HG02943 (cell line): ENCODE measurements at regions not wholly inside any gene's neighbourhood (a gene's known extent, or its start where the extent isn't known, plus 50 kb on each side); places are given as distances from the start of the nearest gene placed in this dataset.
"Not testable (repeated sequence)": the region's sequence is repeated elsewhere in the genome, so short reads cannot be mapped to it uniquely, and the experiment has no call there.

Source experiments
- ATAC-seq: cut with Tn5 transposase; IDR thresholded peaks from one replicate; pipeline ENCODE4 v1.9.1; 2021; ENCODE audit warnings: mild to moderate bottlenecking, low read depth, moderate library complexity; ENCODE audit not compliant: unreplicated experiment

- not testable (repeated sequence) for ATAC-seq
These were observed 93.7 kb downstream of the LSM3 start for GRCh38 chr3:14272041-14272958.

- ATAC-seq, result not testable (repeated sequence)
These were observed 94.4 kb downstream of the LSM3 start for GRCh38 chr3:14272959-14273560.

GRCh38 chr3:14273901-14274611 lies 95.4 kb downstream of the LSM3 start:
- ATAC-seq, result no peak

- ATAC-seq, result no peak
These were observed 96.0 kb downstream of the LSM3 start for GRCh38 chr3:14274612-14274936.

GRCh38 chr3:14274999-14275961 lies 96.7 kb downstream of the LSM3 start:
- ATAC-seq, result no peak

DNA sequence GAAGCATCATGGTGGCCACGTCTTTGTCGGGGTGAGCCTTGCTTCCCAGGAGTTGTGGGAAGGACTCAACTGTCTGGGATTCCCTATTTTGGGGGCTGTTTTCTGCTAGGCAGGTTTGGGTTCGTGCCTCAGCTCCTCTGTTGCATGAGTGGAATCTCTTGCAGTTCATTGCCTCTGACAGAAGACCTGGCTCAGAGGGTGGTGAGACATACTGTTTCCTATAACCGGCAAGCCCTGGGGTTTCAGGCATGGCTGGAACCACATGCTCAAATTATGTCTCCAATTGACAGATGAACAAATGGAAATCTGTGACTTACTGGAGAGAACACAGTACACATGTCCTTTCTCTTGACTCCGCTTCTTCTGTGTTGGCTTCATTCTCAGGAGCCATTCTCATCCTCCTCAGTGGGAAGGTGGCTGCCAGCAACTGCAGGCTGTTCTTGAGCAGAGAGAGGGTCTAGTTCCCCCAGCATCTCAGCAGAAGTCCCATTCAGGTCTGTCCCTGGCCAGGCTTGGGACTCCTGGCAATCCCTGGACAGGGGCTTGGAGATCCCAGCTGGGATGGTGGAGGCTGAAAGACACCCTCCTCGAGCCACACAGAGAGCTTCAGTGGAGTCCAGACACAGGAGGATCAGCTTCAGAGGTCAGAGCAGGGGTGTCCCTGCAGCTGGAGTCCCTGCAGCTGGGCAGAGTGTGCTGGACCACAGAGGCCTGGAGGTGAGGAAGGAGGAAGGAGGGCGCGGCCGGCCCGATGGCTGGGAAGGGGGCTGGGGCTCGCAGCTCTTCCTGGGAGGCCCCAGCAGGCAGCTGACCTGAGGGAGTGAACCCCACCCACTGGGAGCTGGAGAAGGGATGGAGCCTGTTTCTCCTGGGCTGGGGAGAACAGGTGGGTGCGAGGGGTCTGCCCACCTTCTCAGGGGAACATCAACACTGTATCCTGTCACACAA lies 97.6 kb downstream of the LSM3 start:
- no peak for ATAC-seq

- no peak for ATAC-seq
These were observed 98.9 kb downstream of the LSM3 start for GRCh38 chr3:14277557-14277956.

DNA sequence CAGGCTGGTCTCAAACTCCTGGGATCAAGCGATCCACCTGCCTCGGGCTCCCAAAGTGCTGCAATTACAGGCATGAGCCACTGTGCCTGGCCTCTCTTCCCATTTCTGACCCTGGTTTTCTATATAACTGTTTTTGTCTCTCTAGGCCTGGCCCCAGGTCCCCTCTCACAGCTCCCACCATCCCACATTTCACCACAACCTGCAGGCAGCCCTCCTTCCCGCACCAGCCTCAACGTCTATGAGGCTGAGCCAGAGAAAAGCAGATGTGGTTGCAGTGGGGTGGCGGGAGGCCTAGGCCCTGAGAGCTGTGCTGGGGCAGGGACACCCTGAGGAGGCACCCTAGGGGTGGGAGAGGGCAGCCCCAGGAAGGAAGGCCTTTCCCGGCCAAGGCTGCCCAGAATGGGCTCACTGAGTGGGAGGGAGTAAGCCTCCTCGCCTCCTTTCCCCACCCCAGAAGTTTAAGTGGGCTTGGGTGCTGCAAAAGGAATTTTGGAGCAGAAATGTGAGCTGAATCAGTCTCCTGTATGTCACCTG lies 99.7 kb downstream of the LSM3 start:
- ATAC-seq, result no peak

GRCh38 chr3:14278799-14279625 lies 100.4 kb downstream of the LSM3 start:
- ATAC-seq, result no peak

GRCh38 chr3:14279626-14280061 lies 101.0 kb downstream of the LSM3 start:
- no peak for ATAC-seq

GRCh38 chr3:14280326-14280725 lies 101.7 kb downstream of the LSM3 start:
- no peak for ATAC-seq

DNA sequence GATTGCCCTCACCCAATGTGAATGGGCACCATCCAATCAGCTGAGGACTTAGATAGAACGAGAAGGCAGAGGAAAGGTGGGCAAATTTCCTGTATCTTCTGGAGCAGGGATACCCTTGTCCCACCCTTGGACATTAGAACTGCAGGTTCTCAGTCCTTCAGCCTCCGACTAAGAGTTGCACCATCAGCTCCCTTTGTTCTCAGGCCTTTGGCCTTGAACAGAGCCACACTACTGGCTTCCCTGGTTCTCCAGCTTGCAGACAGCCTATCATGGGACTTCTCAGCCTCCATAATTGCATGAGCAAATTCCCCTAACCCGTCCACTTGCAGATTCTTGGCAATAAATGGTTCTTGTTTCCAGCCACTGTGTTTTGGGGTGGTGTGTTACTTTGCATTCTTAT lies 102.4 kb downstream of the LSM3 start:
- no peak for ATAC-seq

DNA sequence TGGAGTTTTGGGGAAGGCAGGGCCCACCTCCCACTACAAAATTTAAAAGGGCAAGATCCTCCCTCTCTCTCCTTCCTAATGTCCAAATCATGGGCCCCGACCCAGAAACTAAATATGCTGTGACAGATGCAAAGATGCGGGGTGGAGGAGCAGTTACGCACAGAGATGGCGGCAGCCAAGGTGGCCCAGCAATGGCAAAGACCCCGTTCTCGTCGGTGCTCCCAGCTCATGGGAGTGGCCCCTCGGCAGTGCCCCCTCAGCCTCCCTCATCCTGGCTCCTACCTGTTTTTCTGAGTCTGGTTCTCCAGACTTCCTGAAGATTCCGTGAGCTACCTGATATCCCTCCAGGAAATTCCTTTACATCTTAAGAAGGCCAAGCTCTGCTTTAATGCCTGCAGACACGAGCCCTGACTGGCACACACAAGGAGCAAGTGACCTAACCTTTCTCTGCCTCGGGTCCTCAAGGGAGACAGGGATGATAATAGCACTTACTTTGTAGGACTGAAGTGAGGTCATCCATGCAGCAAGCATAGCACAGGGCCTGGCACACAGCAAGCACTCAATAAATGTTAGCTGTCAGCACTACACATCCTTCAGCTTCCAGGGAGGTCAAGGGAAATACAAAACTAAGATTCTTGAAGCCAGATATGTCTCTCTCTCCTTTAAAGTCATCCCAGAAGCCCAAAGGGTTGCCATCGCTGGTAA lies 103.5 kb downstream of the LSM3 start:
- ATAC-seq, result no peak

DNA sequence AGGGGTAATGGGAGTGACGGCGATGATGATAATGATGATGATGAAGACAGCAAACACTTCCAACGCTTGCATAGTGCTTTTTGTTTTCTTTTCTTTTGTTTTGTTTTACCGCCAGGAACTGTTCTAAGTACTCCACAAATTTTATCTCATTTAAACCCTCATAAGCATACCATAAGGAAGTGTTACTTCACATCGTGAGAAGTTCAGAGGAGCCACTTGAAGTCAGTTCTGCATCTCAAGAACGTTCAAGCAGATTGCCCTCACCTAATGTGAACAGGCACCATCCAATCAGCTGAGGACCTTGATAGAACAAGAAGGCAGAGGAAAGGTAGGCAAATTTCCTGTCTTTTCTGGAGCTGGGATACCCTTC lies 104.1 kb downstream of the LSM3 start:
- no peak for ATAC-seq

GRCh38 chr3:14283092-14283812 lies 104.6 kb downstream of the LSM3 start:
- no peak for ATAC-seq

- ATAC-seq, result no peak
These were observed 105.3 kb downstream of the LSM3 start for GRCh38 chr3:14283813-14284438.
